ENCODE measurements at regions not wholly inside any gene's neighbourhood (a gene's known extent, or its start where the extent isn't known, plus 50 kb on each side); places are given as distances from the start of the nearest gene placed in this dataset.

- no peaks in the 10 kb centered on the region for H3K36me3 ChIP-seq (ENCODE audit: control insufficient read depth, insufficient read depth, low read length)
- H3K9me3 ChIP-seq (ENCODE audit: control insufficient read depth, insufficient read depth, low read length): peaks cover 13% of the 10 kb centered on the region
- H3K4ac ChIP-seq (ENCODE audit: low read depth, low read length): no peak overlapping the region
- H3K27me3 ChIP-seq (ENCODE audit: control insufficient read depth, insufficient read depth, low read length): no peaks in the 10 kb centered on the region
- H3K9me1 ChIP-seq (ENCODE audit: insufficient read depth, low read length): no peaks in the 10 kb centered on the region
- DNase-seq: no peak
- H3K9ac ChIP-seq (ENCODE audit: low read depth, low read length): no peak overlapping the region
- H2BK15ac ChIP-seq (ENCODE audit: low read depth, low read length): no peak overlapping the region
- no peak overlapping the region for H2AFZ ChIP-seq (replicated peaks; ENCODE audit: low read length, poor library complexity)
- H3K4me2 ChIP-seq (ENCODE audit: low read depth, low read length): no peak overlapping the region
- 90% methylated on average over 2 of the region's 10 CpGs; no CpG with 5 or more reads in 1 of the 2 experiments for WGBS, 2 experiments (ENCODE audit: extremely low coverage in 2 of 2, insufficient read length in 1 of 2)
- POLR2A ChIA-PET (ENCODE audit: unreplicated experiment): no interaction called here
- H3K18ac ChIP-seq (ENCODE audit: low read depth, low read length): no peak overlapping the region
- no peak for TF ChIP-seq BHLHE40 (IDR thresholded peaks at IDR 0.05; ENCODE audit: low read depth, low read length)
- no peak for TF ChIP-seq RAD21 (IDR thresholded peaks at IDR 0.05; ENCODE audit: low read length)
- TF ChIP-seq MXI1 (IDR thresholded peaks at IDR 0.05; ENCODE audit: borderline replicate concordance, low read depth, low read length): no peak
- TF ChIP-seq FOS (IDR thresholded peaks at IDR 0.05; ENCODE audit: low read depth, low read length): no peak
- TF ChIP-seq MAFK (IDR thresholded peaks at IDR 0.05; ENCODE audit: low read depth, low read length): no peak
- TF ChIP-seq SMC3 (IDR thresholded peaks at IDR 0.05; ENCODE audit: low read depth, low read length): no peak
- no peak for TF ChIP-seq ELK1 (IDR thresholded peaks at IDR 0.05; ENCODE audit: borderline replicate concordance, low read depth, low read length)
- no peak for TF ChIP-seq RFX5 (IDR thresholded peaks at IDR 0.05; ENCODE audit: low read depth, low read length)
- no peak for TF ChIP-seq CTCF (conservative IDR thresholded peaks at IDR 0.05; ENCODE audit: low read depth, low read length)
- TF ChIP-seq POLR2A (IDR thresholded peaks at IDR 0.05; ENCODE audit: low read depth, low read length): no peak
- H4K5ac ChIP-seq (ENCODE audit: low read depth, low read length): no peak overlapping the region
- no peak for ATAC-seq (ENCODE audit: low read depth)
- H2BK5ac ChIP-seq (ENCODE audit: low read depth, low read length, poor library complexity, severe bottlenecking): no peak overlapping the region
- H2AK9ac ChIP-seq (replicated peaks; ENCODE audit: low read depth, low read length, poor library complexity): no peak overlapping the region
- no peaks in the 10 kb centered on the region for H3K79me1 ChIP-seq (ENCODE audit: low read depth in 1 of 2, low read length in 2 of 2)
- no peak overlapping the region for H4K91ac ChIP-seq (ENCODE audit: insufficient read depth, low read depth, low read length)
- H3K4me3 ChIP-seq (ENCODE audit: insufficient read depth, low read depth, low read length): no peak overlapping the region
- in situ Hi-C loops (cut with MboI; ENCODE audit: low sequenced_read_pairs) (no loop called here), intact Hi-C loops (cut with micrococcal nuclease) (no loop called here), dilution Hi-C loops (cut with HindIII; ENCODE audit: low sequenced_read_pairs, unreplicated experiment) (no loop called here)
- H2BK20ac ChIP-seq (ENCODE audit: low read depth, low read length): no peak overlapping the region
- no peak overlapping the region for H3K27ac ChIP-seq (ENCODE audit: insufficient read depth, low read length)
- no peak overlapping the region for H4K8ac ChIP-seq (ENCODE audit: low read depth in 2 of 2, low read length in 2 of 2)
- no peak overlapping the region for H2BK120ac ChIP-seq (ENCODE audit: low read depth, low read length)
- H4K20me1 ChIP-seq (ENCODE audit: insufficient read depth, low read length): no peaks in the 10 kb centered on the region
- H2AK5ac ChIP-seq (ENCODE audit: low read depth, low read length): no peak overlapping the region
- CTCF ChIA-PET: no interaction called here
- BruUV-seq (replicated peaks): no TSS peak
- H3K56ac ChIP-seq (ENCODE audit: extremely low read depth, insufficient read depth, low read length): no peak overlapping the region
- H3K4me1 ChIP-seq (ENCODE audit: control insufficient read depth, insufficient read depth, low read length): no peaks in the 10 kb centered on the region
- no peak overlapping the region for H3K14ac ChIP-seq (replicated peaks; ENCODE audit: low read depth, low read length)
- H3K23ac ChIP-seq (ENCODE audit: low read depth, low read length): no peak overlapping the region
Measured at GRCh38 chr16:6160871-6161270, 1063.3 kb upstream of the EEF2KMT start.
